ENCODE measurements at regions not wholly inside any gene's neighbourhood (a gene's known extent, or its start where the extent isn't known, plus 50 kb on each side); places are given as distances from the start of the nearest gene placed in this dataset.

GRCh38 chr18:40577239-40577980, 1377.6 kb upstream of the PIK3C3 start:
- H3K36me3 Mint-ChIP-seq (ENCODE audit: low read depth): no peaks in the 10 kb centered on the region
- H3K4me3 Mint-ChIP-seq: no peak overlapping the region
- no peak; the same call in 2 of the 3 replicates for ATAC-seq
- DNase-seq (ENCODE audit: low spot score): no peak
- TF ChIP-seq, protein P1, sequence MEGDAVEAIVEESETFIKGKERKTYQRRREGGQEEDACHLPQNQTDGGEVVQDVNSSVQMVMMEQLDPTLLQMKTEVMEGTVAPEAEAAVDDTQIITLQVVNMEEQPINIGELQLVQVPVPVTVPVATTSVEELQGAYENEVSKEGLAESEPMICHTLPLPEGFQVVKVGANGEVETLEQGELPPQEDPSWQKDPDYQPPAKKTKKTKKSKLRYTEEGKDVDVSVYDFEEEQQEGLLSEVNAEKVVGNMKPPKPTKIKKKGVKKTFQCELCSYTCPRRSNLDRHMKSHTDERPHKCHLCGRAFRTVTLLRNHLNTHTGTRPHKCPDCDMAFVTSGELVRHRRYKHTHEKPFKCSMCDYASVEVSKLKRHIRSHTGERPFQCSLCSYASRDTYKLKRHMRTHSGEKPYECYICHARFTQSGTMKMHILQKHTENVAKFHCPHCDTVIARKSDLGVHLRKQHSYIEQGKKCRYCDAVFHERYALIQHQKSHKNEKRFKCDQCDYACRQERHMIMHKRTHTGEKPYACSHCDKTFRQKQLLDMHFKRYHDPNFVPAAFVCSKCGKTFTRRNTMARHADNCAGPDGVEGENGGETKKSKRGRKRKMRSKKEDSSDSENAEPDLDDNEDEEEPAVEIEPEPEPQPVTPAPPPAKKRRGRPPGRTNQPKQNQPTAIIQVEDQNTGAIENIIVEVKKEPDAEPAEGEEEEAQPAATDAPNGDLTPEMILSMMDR (conservative IDR thresholded peaks at IDR 0.05; ENCODE audit: low read depth in 2 of 2): no peak
- TF ChIP-seq ETS1 (IDR thresholded peaks at IDR 0.05): no peak
- TF ChIP-seq NANOG (IDR thresholded peaks at IDR 0.05; ENCODE audit: borderline replicate concordance): no peak
- no peak for TF ChIP-seq EZH2 (IDR thresholded peaks at IDR 0.05; ENCODE audit: low read depth, unreplicated experiment)
- TF ChIP-seq STAT1 (IDR thresholded peaks at IDR 0.05; ENCODE audit: unreplicated experiment): no peak
- no peak for TF ChIP-seq ZNF114 (CRISPR knock-in tag; IDR thresholded peaks at IDR 0.05)
- TF ChIP-seq CREB1 (CRISPR knock-in tag; IDR thresholded peaks at IDR 0.05; ENCODE audit: low read depth): no peak
- TF ChIP-seq REST (IDR thresholded peaks at IDR 0.05; ENCODE audit: unreplicated experiment): no peak
- no peak for TF ChIP-seq POLR2AphosphoS5 (IDR thresholded peaks at IDR 0.05; ENCODE audit: low read depth)
- no peak for TF ChIP-seq EZH2phosphoT487 (IDR thresholded peaks at IDR 0.05; ENCODE audit: unreplicated experiment)
- no peak for TF ChIP-seq ZNF331 (CRISPR knock-in tag; IDR thresholded peaks at IDR 0.05; ENCODE audit: low read depth)
- no peak for TF ChIP-seq JUNB (IDR thresholded peaks at IDR 0.05; ENCODE audit: unreplicated experiment)
- Histone ChIP-seq H3K27me3 (ENCODE audit: insufficient read depth) (no peaks in the 10 kb centered on the region), H3K27ac (ENCODE audit: low read depth) (peak overlapping the region; percentile 29; the same call in 1 of the 2 replicates), H3K79me2 (replicated peaks; ENCODE audit: insufficient read depth) (no peaks in the 10 kb centered on the region), H3K4me2 (peak overlapping the region; percentile 30; the same call in 1 of the 2 replicates), H2AFZ (peak overlapping the region; percentile 5), H3K4me1 (ENCODE audit: insufficient read depth) (peaks cover 24% of the 10 kb centered on the region), H3K9me2 (ENCODE audit: insufficient read depth) (no peaks in the 10 kb centered on the region), H3F3A (replicated peaks; ENCODE audit: low read depth) (no peaks in the 10 kb centered on the region), H3K4me3 (no peak overlapping the region), H4K20me1 (replicated peaks; ENCODE audit: insufficient read depth) (no peaks in the 10 kb centered on the region), H3K36me3 (ENCODE audit: insufficient read depth) (no peaks in the 10 kb centered on the region)
- no peaks in the 10 kb centered on the region for H3K9me3 Mint-ChIP-seq
- no peak overlapping the region for H3K27ac Mint-ChIP-seq
- peaks cover 4% of the 10 kb centered on the region; the same call in 2 of the 3 replicates for H3K4me1 Mint-ChIP-seq
- H3K27me3 Mint-ChIP-seq (ENCODE audit: insufficient read depth, low read depth, poor library complexity): peaks cover 3% of the 10 kb centered on the region

Measured in GM23338 (cell line).